Stimulated activated CD8-positive, alpha-beta memory T cell treated with anti-CD3 and anti-CD28 coated beads, Interleukin-7, amount 100 ng/mL, for 1 hour (primary cell): ENCODE measurements at regions not wholly inside any gene's neighbourhood (a gene's known extent, or its start where the extent isn't known, plus 50 kb on each side); places are given as distances from the start of the nearest gene placed in this dataset.
"Not testable (repeated sequence)": the region's sequence is repeated elsewhere in the genome, so short reads cannot be mapped to it uniquely, and the experiment has no call there.

Source experiments
- DNase-seq, 2 donors: peaks; one replicate each; pipeline ENCODE4 v3.0.0-alpha.2; 2020; ENCODE audit warnings: low read depth in 2 of 2

DNA sequence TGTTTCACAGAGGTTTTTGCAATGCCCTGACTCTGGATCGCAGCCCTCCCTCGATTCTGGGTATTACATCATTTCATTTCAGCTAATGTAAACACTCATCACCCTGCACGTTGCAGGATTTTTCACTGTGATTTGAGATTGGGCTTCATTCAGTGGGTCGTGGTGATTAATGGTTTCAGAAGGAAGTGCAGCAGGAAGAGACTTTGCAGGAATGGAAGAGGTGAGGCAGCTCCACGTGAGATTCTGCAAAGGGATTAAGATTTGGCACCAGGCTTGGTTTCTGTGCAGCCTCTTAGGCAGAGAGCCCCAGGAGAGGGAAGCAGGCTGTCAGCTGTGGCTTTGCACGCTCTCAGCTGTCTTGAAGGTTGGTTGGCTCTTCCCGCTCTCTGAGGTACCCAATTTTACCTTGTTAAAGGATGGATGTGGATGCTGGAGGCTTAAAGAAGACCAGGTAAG lies 95.2 kb downstream of the PLCE1 start:
- no peak for DNase-seq

GRCh38 chr10:94091649-94092048 lies 97.9 kb downstream of the PLCE1 start:
- DNase-seq: no peak

- no peak for DNase-seq
Measured at GRCh38 chr10:94092848-94093247, 99.1 kb downstream of the PLCE1 start.

DNA sequence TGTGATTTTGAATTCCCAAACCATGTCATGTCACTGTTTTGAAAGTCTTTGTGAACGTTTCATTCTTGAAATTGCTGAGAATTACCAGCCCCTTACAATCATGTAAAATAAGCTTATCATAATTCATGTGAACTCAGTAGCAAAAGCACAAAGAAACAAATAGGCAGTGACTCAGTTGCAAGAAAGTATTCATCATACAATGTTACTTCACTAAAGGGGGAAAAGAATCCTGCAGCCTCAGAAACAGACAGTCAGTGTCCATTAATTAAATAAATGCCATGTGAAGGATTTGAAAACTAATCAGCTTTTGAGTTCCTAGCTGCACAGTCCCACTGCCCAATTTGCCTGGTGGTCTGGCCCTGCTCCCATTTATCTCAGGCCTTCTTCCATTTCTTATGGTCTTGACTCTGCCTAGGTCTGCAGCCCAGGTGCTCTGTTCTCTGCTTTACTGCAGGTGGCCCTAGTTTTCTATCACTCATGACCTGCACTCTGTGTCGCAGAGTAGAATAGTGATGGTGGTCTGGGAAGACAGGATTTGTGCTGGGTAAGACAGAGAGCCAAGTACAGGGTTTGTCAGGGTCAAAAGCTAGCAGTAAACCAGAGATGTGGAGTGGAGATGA lies 99.7 kb downstream of the PLCE1 start:
- DNase-seq: no peak

DNA sequence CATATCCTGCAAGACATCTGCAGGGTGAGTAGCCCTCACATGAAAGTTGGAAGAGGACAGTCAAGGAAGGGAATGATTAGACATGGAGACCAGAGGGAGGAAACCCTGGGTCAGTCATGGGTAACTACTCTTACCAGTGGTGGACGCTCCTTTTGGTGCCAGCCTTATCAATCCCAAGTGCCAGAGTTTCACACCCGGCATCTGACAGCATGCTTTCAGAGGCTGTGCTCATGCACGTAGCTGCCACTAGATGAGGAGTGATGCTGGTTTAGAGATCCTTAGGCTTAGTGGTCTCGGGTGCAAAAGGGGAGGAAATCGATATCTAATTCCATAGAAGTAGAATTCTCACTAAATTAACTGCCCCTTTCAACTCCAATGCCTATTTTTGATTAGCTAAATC lies 100.8 kb downstream of the PLCE1 start:
- DNase-seq: no peak

DNA sequence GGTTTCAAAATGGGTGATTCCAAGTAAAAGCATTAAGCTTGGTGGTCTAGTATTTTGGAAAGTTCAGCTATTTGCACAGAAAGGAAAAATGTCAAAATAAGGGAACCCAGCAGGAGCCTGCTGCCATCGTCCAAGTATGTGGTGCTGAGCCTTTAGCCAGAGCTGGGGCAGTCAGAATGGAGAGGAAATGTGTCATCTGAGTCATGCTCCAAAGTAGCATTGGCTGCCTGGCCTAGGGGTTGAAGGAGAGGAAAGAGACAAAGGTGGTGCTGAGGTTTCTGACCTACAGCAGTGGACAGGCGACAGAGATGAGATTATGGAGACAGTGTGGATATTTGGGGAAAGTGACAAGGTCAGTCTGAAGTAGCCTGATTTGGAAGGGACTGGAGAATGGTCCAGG lies 103.9 kb downstream of the PLCE1 start:
- DNase-seq: no peak

GRCh38 chr10:94098896-94099295 lies 105.2 kb downstream of the PLCE1 start:
- no peak for DNase-seq

- DNase-seq: no peak
Measured at GRCh38 chr10:94101894-94102293, 108.2 kb downstream of the PLCE1 start.

DNA sequence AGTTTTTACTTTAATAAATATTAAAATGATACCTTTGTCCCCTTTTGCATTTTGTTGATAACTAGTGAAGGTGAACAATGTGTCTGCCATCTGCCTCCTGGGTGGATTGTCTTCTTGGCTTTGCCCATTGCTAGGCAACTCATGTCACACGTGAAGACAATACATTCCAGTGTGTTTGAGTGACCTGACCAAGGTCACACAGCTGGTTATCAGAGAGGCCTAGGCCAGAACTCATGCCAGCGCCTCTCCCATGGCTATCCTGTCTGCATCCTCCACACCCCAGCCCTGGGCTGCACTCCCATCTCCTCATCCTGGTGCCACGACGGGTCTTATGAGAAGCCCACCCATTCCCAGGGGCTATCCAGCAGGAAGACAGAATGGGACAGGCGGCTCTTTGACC lies 108.7 kb downstream of the PLCE1 start:
- no peak for DNase-seq

- no peak for DNase-seq
Measured at GRCh38 chr10:94103192-94103591, 109.5 kb downstream of the PLCE1 start.

DNA sequence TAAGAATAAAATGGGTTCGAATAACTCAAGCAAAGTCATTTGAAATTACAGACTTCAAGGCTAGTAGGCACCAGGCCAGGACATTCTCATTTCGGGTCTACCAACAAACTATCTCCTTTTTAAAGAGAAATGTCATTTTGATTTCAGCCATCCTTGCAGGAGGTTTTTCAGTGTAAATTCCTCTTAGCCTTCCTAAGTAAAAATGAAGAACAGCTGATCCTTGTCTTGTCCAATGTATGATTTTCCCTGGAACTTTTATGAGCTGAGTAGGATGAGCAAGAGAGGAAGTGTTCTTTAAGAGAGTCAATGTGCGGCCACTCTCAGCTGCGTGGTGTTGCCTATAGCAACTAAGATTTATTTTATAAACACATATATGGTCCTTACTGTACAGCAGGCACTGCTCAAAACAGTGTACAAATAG lies 110.1 kb downstream of the PLCE1 start:
- no peak for DNase-seq

DNA sequence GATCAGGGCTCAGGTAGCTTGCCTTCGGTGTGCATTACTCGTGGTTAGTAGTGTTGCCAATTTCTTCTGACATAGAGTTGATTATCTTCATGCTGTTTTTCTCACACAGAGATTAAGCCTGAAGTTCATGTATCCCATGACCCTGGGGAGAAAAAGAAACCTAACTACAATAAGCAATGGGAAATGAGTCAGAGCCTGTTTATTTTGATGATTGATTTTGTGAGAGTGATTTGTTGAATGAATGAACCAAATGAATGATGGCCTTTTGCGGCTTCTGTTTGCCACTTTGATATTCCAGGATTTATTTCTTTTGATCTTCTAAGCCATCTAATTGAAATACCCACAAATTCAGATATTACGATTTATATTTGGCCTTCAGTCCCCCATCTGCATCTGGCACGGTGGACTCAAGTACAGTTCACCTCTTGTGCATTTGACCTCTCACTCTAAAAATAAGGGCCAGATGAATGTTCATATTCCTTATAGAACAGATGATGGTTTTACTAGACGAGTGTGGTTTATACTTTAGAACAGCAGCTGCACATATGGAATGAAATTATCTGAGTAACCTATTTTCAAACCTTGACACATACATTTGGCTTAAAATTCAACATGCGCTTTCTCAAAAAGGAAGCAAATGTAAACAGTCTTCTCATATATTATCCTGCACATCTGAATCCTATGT lies 110.7 kb downstream of the PLCE1 start:
- DNase-seq: no peak

GRCh38 chr10:94105226-94105625 lies 111.5 kb downstream of the PLCE1 start:
- no peak for DNase-seq

- DNase-seq: no peak
Measured at GRCh38 chr10:94107191-94107590, 113.5 kb downstream of the PLCE1 start.

- no peak for DNase-seq
Measured at GRCh38 chr10:94108200-94108599, 114.5 kb downstream of the PLCE1 start.

- no peak for DNase-seq
Measured at GRCh38 chr10:94111367-94111766, 117.6 kb downstream of the PLCE1 start.

- DNase-seq: no peak
Measured at GRCh38 chr10:94112321-94112720, 118.6 kb downstream of the PLCE1 start.

- DNase-seq: no peak
Measured at GRCh38 chr10:94115725-94116124, 122.0 kb downstream of the PLCE1 start.

DNA sequence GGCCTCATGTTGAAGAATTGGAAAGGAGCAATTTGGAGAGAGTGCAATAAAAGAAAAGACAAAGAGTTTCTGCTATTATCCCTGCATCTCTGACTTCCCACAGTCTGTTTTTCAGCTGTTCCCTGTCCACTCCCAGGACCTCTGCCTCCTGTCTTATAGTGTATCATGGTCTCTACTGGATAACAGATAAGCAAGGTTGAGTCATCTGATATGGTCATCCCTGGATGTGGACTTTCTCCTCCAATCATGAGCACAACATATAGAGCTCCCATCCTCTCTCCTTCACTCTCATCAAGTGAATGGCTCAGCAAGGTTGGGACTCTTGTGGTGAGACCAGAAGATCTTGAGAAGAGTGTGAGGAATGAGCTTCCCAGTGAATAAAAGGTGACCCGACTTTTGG lies 123.1 kb downstream of the PLCE1 start:
- DNase-seq: no peak

- no peak for DNase-seq
Measured at GRCh38 chr10:94122211-94122610, 128.5 kb downstream of the PLCE1 start.

- no peak for DNase-seq
Measured at GRCh38 chr10:94123258-94123995, 129.7 kb downstream of the PLCE1 start.

GRCh38 chr10:94124147-94124546 lies 130.4 kb downstream of the PLCE1 start:
- DNase-seq: not testable (repeated sequence)

- DNase-seq: not testable (repeated sequence)
Measured at GRCh38 chr10:94125268-94125667, 131.5 kb downstream of the PLCE1 start.
